WI38 (cell line): ENCODE measurements at regions not wholly inside any gene's neighbourhood (a gene's known extent, or its start where the extent isn't known, plus 50 kb on each side); places are given as distances from the start of the nearest gene placed in this dataset.

Experiments used
- H3K4me3 ChIP-seq: 2 replicates; pipeline ENCODE4 v1.5.1; 2011; ENCODE audit warnings: low read depth, mild to moderate bottlenecking, control low read depth, low read length
- CTCF ChIP-seq: IDR thresholded peaks from 2 replicates; pipeline ENCODE4 v1.5.1; 2012; ENCODE audit warnings: low read depth, mild to moderate bottlenecking, control low read depth, low read length

GRCh38 chr5:100446879-100447430, 88.2 kb upstream of the FAM174A start:
- H3K4me3 ChIP-seq = no peak overlapping the region
- TF ChIP-seq CTCF = no peak

DNA sequence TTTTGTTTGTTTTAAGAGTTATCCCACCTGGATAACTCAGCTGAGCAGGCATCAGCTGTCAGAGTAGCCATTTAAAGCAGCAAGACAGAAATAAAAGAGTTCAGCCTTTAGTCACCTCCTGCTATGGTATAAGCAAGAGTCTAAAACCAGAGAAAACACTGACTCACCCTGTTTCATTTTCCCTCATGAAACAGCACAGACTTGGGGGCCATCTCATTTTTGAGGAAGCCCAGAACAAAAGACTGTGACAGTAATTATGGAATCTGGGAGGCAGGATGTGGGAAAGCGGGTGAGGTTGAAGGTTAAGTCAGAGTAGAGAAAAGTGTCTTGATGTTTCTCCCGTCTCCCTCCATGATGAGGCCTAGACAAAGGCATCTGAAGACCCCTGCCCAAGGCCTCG, 90.2 kb upstream of the FAM174A start:
- H3K4me3 ChIP-seq = no peak overlapping the region
- TF ChIP-seq CTCF = no peak

DNA sequence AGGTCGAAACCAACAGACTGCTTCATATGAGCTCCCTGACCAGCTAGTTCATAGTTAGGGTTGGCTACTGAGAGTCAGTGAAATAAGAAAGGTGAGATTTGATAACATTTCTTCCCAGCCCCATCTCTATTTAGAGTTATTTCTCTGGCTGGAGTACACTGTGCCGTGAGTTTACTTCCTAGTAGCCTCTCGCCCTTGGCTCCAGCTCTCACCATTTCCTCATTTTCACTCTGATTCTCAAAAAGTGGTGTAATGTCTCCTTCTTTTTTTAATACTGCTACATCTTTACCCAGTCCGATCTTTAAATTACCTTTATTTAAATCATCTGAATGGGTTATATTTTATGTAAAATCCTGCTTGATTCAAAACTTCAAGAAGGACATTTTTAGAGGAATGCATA, 100.4 kb upstream of the FAM174A start:
- TF ChIP-seq CTCF = no peak
- no peak overlapping the region for H3K4me3 ChIP-seq

DNA sequence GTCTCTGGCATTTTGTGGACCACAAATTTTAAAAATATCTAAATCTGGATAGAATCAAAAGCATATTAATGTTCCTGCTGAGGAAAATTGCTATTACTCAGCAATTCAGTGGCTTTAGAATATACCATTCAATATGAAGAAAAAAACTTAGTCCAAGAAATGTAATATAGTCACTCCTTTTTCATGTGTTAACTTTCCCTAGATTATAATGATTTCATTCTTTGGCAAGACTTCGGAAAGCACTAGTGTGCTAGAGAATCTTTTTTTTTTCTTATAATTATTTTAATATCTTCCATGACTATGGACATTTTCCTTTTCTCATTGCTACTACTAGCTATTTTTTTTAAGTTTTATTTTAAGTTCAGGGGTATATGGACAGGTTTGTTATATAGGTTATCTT, 102.4 kb upstream of the FAM174A start:
- no peak for TF ChIP-seq CTCF
- no peak overlapping the region for H3K4me3 ChIP-seq

DNA sequence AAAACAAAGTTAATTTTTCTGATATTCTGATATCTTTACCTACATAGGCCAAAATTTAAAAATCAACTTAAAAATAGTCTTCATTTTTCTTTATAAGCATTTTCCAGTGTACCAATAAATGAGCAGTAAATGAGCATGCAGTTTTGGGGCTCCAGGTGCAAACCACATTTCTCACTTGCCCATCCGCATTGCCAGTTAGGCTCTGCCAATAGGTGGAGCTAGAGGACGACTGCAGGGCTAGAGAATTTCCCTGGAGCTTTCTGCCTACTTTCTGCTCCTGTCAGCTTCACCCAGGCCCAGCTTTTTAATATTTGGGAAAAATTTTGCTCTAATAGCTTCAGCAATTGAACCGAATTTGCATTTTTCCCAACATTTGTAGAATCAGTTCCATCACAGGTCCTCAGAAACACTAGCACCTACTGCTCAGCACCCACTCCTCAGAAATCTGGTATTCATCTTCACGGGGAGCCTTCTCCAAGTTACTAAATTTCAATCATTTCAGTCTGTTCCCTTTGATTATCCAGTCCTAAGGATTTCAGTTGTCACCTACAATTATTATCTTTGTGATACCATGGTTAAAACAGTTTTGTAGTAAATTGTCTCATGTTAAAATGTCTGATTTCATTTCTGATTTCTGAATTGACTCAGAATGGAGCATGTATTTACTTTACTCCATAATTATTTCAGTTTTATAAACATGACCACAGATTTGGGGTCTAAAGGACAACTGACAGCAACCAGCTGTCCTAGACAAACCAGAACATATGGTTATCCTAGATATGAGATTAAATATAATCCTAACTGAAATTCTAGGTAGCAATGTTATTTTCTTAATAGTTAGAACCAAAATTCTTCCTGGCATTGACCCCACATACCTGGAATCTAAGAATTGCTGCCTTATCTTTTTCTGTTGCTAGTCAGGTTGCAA, 104.6 kb upstream of the FAM174A start:
- TF ChIP-seq CTCF = peak; percentile 30; the same call in 1 of the 2 replicates
- no peak overlapping the region for H3K4me3 ChIP-seq

GRCh38 chr5:100424787-100425186, 110.4 kb upstream of the FAM174A start:
- TF ChIP-seq CTCF = no peak
- H3K4me3 ChIP-seq = no peak overlapping the region

GRCh38 chr5:100424017-100424416, 111.2 kb upstream of the FAM174A start:
- no peak overlapping the region for H3K4me3 ChIP-seq
- TF ChIP-seq CTCF = no peak
